HG02885 (cell line): ENCODE measurements at regions not wholly inside any gene's neighbourhood (a gene's known extent, or its start where the extent isn't known, plus 50 kb on each side); places are given as distances from the start of the nearest gene placed in this dataset.

ENCODE experiments used
- ATAC-seq: cut with Tn5 transposase; IDR thresholded peaks from one replicate; pipeline ENCODE4 v1.9.1; 2021; ENCODE audit warnings: mild to moderate bottlenecking; ENCODE audit not compliant: unreplicated experiment, poor library complexity

DNA sequence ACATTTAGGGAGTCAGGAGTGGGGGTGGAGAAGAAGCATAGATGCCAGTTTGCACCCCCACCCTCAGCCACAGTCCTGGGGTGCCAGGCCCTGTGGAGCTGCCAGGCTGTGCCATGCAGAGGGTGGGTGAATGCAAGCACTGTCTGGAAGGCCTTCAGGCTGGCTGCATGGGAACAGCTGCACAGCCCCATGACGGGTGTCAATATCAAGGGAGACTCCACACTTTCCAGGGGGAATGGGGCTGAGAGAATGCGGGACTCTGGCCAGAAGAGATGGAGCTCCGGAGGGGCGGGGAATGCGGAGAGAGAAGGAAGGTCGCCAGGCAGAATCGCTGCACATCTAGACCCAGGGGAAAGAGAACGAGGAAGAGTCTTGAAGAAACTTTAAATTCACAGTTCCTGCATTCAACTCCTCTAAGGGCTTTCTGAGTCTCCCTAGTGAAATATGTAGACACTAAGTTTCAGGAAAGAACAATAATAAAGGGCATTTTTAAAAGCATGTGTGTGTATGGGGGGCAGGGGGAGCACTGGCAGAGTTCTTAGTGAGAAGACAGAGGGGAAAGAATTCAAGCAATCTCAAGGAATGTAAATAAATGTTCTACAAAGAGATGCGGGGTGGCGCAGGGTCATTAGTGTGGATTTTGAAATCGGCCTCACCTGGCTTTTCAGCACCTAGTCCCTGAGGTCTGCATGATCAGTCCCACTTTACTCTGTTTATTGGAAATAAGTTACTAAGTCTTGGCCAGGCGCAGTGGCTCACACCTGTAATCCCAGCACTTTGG lies 59.1 kb downstream of the BOD1 start:
- no peak for ATAC-seq

DNA sequence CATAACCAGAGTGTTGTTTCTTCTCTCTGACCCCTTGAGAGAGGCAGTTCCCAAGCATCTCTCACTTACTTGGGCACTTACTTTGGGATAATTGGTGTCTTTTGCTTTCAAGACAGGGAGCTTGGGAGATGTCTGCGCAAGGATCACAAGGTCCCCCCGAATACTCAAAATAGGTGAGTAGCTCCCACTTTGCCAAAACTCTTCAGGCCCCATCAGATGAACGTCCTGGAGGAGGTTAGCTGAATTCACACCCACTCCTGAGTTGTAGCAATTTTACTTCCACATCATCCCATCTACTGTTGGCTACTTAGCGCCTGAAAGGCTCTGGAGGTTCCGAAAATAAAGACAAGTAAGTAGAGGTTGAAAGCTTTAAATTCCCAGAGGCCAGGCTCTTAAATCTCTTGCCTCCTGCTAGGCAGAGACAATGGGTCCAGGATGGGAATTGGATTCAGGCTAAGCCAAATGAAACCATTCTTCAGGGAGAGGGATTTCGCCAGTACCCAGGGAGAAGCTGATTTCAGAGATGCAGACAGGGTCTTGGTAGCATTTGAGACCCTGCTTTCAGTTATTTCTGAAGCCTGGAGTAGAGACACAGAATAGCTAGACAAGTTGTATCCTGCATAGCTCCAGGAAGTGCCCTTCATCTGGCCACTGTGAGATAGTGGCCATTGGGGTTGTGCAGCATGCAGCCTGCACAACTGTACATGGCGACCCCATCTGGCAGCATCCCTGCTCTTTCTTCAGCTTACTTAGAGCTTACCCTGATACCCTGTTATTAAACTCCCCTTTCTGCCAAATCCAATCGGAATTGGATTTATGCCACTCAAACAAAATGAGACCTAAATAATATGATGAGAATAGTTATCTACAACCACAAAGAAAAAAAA lies 60.1 kb downstream of the BOD1 start:
- ATAC-seq, result no peak

DNA sequence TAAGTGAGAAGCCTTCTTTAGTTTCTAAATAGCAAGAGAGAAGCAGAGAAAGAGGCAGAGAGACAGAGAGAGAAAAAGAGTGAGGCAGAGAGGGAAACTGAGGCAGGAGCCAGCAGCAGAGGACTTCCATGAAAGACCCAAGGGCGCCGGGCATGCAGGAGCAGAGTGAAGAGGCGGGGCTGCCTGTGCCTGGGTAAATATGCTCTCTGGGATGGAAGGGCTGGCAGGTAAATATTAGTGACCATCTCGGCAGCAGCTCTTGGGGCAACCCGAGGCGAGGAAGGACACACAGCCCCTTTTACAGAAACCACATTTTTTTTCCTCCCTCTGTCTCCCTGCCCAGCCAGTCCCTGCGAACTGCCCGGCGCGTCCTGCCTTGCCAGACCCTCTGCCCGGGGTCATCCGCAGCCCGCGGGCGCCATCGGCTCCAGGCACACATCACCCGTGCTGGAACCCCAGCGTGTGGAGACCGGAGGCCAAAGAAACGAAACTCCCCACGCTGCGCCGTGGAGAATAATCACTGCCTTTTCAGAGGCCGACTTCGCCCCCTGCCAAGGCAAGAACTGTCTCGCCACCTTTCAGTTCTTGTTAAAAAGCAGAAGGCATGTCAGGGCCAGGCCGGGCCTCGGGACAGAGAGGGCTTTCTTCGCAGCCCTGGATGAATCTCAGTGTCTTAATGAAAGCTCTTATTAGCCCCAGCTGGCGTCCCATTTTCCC lies 61.3 kb downstream of the BOD1 start:
- no peak for ATAC-seq

DNA sequence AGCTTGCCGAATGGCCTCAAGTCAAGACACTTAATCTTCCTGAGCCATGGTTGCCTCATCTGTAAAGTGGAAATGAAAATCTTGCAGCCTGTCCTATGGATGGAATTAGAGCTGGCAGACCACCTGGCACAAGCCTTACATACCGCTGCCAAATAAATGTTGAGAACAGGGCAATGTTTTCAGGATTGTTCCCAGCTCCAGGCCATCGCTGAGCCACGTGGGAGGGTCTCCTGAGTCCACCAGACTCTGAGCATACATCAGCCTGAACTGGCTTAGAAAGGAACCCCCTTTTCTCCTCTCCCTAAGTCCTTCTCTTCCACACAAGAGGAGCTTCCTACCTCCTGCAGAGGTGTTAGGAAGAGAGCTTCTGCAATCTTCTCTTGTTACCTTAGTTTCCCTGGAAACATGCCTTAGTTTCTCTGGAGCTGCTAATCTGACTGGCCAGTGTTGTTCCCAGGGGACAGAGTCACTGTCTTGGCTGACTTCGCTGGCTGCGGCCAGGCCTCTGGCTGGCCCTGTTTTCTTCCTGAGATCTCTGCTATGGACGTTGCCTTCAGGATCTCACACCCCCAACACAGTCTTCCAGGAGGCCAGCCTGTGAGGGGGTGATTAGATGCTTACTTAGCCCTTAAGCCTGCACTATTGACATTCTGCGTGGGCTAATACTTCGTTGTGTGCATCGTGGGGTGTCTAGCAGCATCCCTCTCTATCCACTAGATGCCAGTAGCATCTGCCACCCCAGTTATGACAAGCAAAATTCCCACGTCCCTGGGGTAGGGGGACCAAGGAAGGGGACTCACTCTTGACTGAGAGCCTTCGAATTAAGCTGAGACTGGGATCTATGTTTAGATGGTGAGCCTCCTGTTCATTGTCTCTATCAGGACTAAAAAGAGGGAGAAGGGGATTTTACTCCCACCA lies 62.2 kb downstream of the BOD1 start:
- no peak for ATAC-seq

GRCh38 chr5:173550641-173551040 lies 65.8 kb downstream of the BOD1 start:
- ATAC-seq, result no peak

- no peak for ATAC-seq
These were observed 66.8 kb downstream of the BOD1 start for GRCh38 chr5:173549644-173550043.

DNA sequence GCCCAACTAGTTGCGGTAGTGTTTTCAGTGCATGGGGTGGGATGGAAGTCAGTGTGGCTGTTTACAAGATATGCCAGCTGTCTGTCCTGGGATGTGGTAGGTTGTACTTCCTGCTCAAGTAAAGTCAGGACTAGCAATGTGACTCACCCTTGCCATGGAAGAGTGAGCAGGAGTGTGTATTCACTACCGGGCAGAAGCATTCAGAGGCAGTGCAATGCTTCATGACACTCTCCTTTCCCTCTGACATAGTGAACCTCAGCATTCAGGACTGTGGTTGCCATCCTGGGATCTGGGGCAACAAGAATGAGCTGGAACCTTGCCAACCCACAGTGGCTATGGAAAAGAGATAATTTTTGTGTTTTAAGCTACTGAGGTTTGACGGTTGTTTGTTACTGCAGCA lies 68.9 kb downstream of the BOD1 start:
- no peak for ATAC-seq

GRCh38 chr5:173542964-173543363 lies 73.5 kb downstream of the BOD1 start:
- no peak for ATAC-seq

DNA sequence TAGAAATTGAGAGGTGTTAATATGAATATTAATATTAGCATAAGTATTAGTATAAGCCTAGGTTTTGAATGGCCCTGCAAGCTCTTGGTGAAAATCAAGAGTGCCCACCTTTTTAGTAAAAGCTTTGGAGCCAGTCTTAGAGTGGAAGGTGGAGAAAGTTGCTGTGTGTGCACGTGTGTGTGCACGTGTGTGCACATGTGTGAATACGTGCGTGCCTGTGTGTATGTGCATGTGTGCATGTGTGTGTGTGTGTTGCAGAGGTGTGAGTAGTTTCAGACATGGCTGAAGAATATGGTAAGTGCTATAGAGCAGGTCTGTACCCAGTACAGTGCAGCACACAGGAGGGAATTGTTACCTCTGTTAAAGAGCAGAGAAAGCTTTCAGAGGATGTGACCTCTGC lies 74.3 kb downstream of the BOD1 start:
- no peak for ATAC-seq

DNA sequence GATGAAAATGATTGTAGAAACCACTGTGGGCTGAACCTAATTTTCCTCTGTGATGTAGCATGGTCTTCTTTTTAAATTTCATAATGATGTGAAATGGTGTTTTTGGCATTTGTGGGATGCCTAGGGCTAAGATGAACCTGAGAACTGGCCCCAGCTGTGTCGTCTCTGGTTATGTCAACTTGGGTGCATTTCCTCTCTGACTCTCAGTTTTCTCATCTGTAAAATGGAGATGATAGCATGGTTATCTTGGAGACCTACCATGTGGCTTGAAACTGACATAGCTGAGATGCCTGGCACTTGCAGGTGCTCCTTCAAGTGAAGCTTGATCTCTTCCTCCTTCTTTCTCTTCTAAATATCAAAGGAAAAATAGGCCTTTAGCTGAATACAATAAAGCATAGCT lies 77.8 kb downstream of the BOD1 start:
- no peak for ATAC-seq

- no peak for ATAC-seq
These were observed 78.4 kb downstream of the BOD1 start for GRCh38 chr5:173538018-173538417.

DNA sequence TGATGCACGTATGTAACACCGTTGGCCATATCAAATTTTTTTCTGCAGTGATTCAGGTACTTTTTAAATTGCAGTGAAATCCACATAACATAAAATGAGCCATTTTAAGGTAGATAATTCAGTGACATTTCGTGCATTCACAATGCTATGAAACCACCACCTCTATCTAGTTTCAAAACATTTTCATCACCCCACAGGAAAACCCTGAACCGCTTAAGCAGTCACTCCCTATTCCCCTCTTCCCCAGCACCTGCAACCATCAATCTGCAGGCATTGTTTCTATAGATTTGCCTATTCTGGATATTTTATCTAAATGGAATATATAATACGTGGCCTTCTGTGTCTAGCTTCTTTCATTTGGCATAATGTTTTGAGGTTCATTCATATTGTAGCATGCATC lies 79.2 kb downstream of the BOD1 start:
- no peak for ATAC-seq

GRCh38 chr5:173535976-173536639 lies 80.3 kb downstream of the BOD1 start:
- no peak for ATAC-seq

GRCh38 chr5:173535166-173535975 lies 81.1 kb downstream of the BOD1 start:
- no peak for ATAC-seq

- ATAC-seq, result no peak
These were observed 81.8 kb downstream of the BOD1 start for GRCh38 chr5:173534664-173535063.

DNA sequence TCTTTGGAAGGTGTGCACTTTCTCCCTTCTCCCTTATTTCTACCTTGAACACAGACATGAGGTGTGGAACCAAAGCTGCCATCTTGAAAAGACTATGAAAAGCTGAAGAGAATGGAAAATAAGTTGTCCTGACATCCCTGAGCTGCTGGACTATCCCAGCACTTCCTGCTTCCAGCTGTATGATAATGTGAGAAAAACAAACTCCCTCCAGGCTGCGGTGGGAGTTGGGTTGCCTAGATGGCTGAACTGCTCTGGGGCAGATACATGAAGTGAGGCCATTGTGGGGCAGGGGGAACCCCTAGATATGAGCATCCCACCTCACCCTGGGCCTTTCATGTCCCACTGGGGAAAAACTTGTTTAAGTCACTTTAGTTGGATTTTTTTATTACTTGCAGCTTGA lies 82.4 kb downstream of the BOD1 start:
- ATAC-seq, result no peak

DNA sequence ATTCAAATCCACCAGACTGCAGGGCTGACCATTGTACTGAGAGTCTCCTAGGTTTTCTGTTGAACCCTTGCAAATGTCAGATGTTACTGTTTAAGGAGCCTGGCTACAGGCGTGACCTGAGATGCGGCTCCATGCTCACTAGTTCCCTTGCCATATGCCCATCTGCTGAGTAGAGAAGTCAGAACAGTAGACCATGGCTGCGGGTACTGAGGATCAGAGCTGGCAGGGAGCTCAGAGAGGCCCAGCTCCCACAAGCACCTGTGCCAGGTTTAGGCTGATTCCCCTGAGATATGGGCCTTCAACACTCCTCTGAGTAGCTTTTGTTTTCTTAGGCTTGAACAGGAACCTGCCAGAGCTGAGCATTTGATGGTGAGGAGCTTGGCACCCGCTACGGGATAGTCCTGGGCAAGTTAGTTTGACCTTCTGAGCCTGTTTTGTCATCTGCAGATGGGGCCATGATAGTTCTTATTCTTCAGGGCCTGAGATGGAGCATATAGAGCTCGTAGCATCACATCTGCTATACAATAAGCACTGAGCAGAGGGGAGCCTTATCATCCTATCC lies 83.7 kb downstream of the BOD1 start:
- ATAC-seq, result no peak

- no peak for ATAC-seq
These were observed 84.6 kb downstream of the BOD1 start for GRCh38 chr5:173531863-173532262.
